ENCODE measurements at regions not wholly inside any gene's neighbourhood (a gene's known extent, or its start where the extent isn't known, plus 50 kb on each side); places are given as distances from the start of the nearest gene placed in this dataset.

- no peak for DNase-seq (ENCODE audit: low read depth in 2 of 2)
Measured at GRCh38 chr2:236944561-236944960, 141.1 kb upstream of the COPS8 start.

- DNase-seq (ENCODE audit: low read depth in 2 of 2) = peak; percentile 45 to 92
Measured at GRCh38 chr2:236945431-236946016, 140.2 kb upstream of the COPS8 start.

GRCh38 chr2:236946871-236947270 lies 138.8 kb upstream of the COPS8 start:
- DNase-seq (ENCODE audit: low read depth in 2 of 2) = peak; percentile 94 to 99

GRCh38 chr2:236947294-236947693 lies 138.4 kb upstream of the COPS8 start:
- peak in 1 of 2 donors; percentile 6 for DNase-seq (ENCODE audit: low read depth in 2 of 2)

GRCh38 chr2:236947896-236948295 lies 137.8 kb upstream of the COPS8 start:
- no peak for DNase-seq (ENCODE audit: low read depth in 2 of 2)

- no peak for DNase-seq (ENCODE audit: low read depth in 2 of 2)
Measured at GRCh38 chr2:236949089-236949905, 136.4 kb upstream of the COPS8 start.

GRCh38 chr2:236951830-236952475 lies 133.7 kb upstream of the COPS8 start:
- no peak for DNase-seq (ENCODE audit: low read depth in 2 of 2)

- no peak for DNase-seq (ENCODE audit: low read depth in 2 of 2)
Measured at GRCh38 chr2:236954641-236955040, 131.0 kb upstream of the COPS8 start.

- DNase-seq (ENCODE audit: low read depth in 2 of 2) = no peak
Measured at GRCh38 chr2:236955521-236956030, 130.1 kb upstream of the COPS8 start.

- DNase-seq (ENCODE audit: low read depth in 2 of 2) = no peak
Measured at GRCh38 chr2:236956031-236956618, 129.6 kb upstream of the COPS8 start.

GRCh38 chr2:236956641-236957040 lies 129.0 kb upstream of the COPS8 start:
- no peak for DNase-seq (ENCODE audit: low read depth in 2 of 2)

- DNase-seq (ENCODE audit: low read depth in 2 of 2) = no peak
Measured at GRCh38 chr2:236959036-236959435, 126.7 kb upstream of the COPS8 start.

- DNase-seq (ENCODE audit: low read depth in 2 of 2) = no peak
Measured at GRCh38 chr2:236959876-236960275, 125.8 kb upstream of the COPS8 start.

GRCh38 chr2:236960531-236960930 lies 125.2 kb upstream of the COPS8 start:
- DNase-seq (ENCODE audit: low read depth in 2 of 2) = no peak

GRCh38 chr2:236962816-236963215 lies 122.9 kb upstream of the COPS8 start:
- no peak for DNase-seq (ENCODE audit: low read depth in 2 of 2)

- no peak for DNase-seq (ENCODE audit: low read depth in 2 of 2)
Measured at GRCh38 chr2:236963631-236964182, 122.0 kb upstream of the COPS8 start.

GRCh38 chr2:236964291-236964690 lies 121.4 kb upstream of the COPS8 start:
- DNase-seq (ENCODE audit: low read depth in 2 of 2) = no peak

GRCh38 chr2:236965021-236965840 lies 120.5 kb upstream of the COPS8 start:
- no peak for DNase-seq (ENCODE audit: low read depth in 2 of 2)

- DNase-seq (ENCODE audit: low read depth in 2 of 2) = no peak
Measured at GRCh38 chr2:236965841-236966096, 119.9 kb upstream of the COPS8 start.

- no peak for DNase-seq (ENCODE audit: low read depth in 2 of 2)
Measured at GRCh38 chr2:236967499-236967783, 118.2 kb upstream of the COPS8 start.

GRCh38 chr2:236968101-236968879 lies 117.4 kb upstream of the COPS8 start:
- DNase-seq (ENCODE audit: low read depth in 2 of 2) = peak in 1 of 2 donors; percentile 83

All from dermis microvascular lymphatic vessel endothelial cell (primary cell).